Spleen (tissue), 7 donors: ENCODE measurements at regions not wholly inside any gene's neighbourhood (a gene's known extent, or its start where the extent isn't known, plus 50 kb on each side); places are given as distances from the start of the nearest gene placed in this dataset.

Experiments used
- POLR2AphosphoS5 ChIP-seq, 3 donors: sonication (generic); formaldehyde crosslinking; IDR thresholded peaks; one replicate each; pipeline ENCODE4 v1.5.1; 2017; ENCODE audit warnings: antibody characterized with exemption in 3 of 3
- TF ChIP-seq, protein P1 (sequence below), 11 experiments: fragments of 200-600 bp in 7 of 11; fragments of 450-650 bp in 4 of 11; sonication (generic) in 4 of 11; IDR thresholded peaks in 8 of 11; conservative IDR thresholded peaks in 3 of 11; 1 replicate in 7 of 11; 2 replicates in 4 of 11; pipeline versions ENCODE4 v1.4.0 to v1.8.0; 2016 to 2021; ENCODE audit warnings: antibody characterized with exemption in 11 of 11, inconsistent platforms in 4 of 11, mild to moderate bottlenecking in 1 of 11
- donor health status: DM: no; HTN: no; CAD: no; lungs with moderate emphysema.
- donor health status: DM: no; HTN: no; CAD: no.
- donor health status: DM: no; HTN: no; CAD: no.

DNA sequence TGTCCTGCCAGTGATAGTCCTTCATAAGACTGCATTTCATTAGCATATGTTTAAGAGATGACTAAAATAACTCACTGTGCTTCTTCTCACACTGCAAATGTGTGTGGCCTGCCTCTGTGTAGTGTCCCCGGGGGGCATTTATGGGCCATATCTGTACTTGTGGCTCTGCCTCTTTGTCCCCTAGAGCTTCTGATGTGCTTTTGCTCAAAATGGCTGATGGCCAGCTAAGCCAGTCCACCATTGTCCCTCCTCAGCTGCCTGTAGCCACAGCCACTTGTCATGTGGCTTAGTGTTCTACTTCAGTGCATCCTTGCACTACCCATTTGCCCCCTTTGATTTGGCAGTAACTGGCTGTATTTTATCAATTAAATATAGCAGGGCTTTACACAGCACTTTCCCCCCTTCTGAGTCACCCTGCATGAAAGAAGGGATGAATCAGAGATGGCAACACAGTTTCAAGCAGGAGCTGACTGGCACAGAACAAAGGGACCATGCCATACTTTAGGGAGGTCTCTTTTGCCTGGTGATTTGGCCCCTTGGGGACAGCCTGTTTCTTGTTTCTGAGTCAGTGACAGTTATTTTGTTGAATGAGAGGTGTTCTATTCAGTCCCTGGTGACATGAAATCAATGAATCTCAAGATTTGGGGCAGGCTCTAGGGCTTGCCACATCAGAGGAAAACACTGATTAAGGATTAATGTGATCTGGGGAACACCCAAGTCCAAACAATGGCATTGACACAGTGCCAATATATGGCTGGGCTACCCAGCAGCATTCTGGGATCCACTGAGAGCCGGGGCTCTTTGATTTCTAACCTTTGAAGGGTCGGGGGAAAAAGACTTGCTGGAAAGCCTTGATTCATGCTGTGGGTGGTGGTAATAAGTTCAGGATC is 245.5 kb downstream of the SMARCA2 start:
- TF ChIP-seq, protein P1, sequence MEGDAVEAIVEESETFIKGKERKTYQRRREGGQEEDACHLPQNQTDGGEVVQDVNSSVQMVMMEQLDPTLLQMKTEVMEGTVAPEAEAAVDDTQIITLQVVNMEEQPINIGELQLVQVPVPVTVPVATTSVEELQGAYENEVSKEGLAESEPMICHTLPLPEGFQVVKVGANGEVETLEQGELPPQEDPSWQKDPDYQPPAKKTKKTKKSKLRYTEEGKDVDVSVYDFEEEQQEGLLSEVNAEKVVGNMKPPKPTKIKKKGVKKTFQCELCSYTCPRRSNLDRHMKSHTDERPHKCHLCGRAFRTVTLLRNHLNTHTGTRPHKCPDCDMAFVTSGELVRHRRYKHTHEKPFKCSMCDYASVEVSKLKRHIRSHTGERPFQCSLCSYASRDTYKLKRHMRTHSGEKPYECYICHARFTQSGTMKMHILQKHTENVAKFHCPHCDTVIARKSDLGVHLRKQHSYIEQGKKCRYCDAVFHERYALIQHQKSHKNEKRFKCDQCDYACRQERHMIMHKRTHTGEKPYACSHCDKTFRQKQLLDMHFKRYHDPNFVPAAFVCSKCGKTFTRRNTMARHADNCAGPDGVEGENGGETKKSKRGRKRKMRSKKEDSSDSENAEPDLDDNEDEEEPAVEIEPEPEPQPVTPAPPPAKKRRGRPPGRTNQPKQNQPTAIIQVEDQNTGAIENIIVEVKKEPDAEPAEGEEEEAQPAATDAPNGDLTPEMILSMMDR (IDR thresholded peaks at IDR 0.05 in 8 of 11, conservative IDR thresholded peaks at IDR 0.05 in 3 of 11) = no peak
- no peak for TF ChIP-seq POLR2AphosphoS5 (IDR thresholded peaks at IDR 0.05)
